Psoas muscle (tissue), 7 donors: ENCODE measurements at regions not wholly inside any gene's neighbourhood (a gene's known extent, or its start where the extent isn't known, plus 50 kb on each side); places are given as distances from the start of the nearest gene placed in this dataset.

Source experiments
- ATAC-seq, 4 donors: fragments of 200-7000 bp; cut with Tn5 transposase; one replicate each; pipeline ENCODE4 v1.9.1; 2020; ENCODE audit warnings: moderate library complexity in 3 of 4, mild to moderate bottlenecking in 2 of 4
- DNase-seq, 2 donors: peaks; one replicate each; pipeline ENCODE4 v3.0.0-alpha.2; 2020
- H3K27ac ChIP-seq: fragments of 200-600 bp; one replicate; pipeline ENCODE4 v1.8.0; 2022
- H3K27me3 ChIP-seq, 3 donors: fragments of 200-600 bp in 1 of 3; one replicate each; pipeline versions ENCODE4 v1.6.1 to v1.8.0; 2013 to 2022; ENCODE audit warnings: low read length in 2 of 3, mild to moderate bottlenecking in 2 of 3, moderate library complexity in 1 of 3; ENCODE audit not compliant: insufficient read depth in 3 of 3
- H3K36me3 ChIP-seq, 2 donors: fragments of 200-600 bp in 1 of 2; one replicate each; pipeline versions ENCODE4 v1.6.1 to v1.8.0; 2013 to 2022; ENCODE audit warnings: low read depth in 1 of 2, mild to moderate bottlenecking in 1 of 2, moderate library complexity in 1 of 2; ENCODE audit not compliant: insufficient read depth in 1 of 2
- H3K4me1 ChIP-seq: fragments of 200-600 bp; one replicate; pipeline ENCODE4 v1.8.0; 2022
- H3K4me3 ChIP-seq: fragments of 200-600 bp; one replicate; pipeline ENCODE4 v1.8.0; 2022; ENCODE audit warnings: mild to moderate bottlenecking
- H3K9me3 ChIP-seq: fragments of 200-600 bp; one replicate; pipeline ENCODE4 v1.8.0; 2022
- WGBS, 3 donors: extraction: QIAGEN DNeasy Blood & Tissue Kit; methylation state at CpG; one replicate each; pipeline versions ENCODE4 v1.1.6 to v1.1.7; 2013; 5-methylcytosine and 5-hydroxymethylcytosine counted together
- intact Hi-C, 2 donors: fragments of 100-400 bp; cut with DNase I; formaldehyde crosslinking; loops; one replicate each; pipeline versions ENCODE4 v1.11.0 to v1.14.2; 2022
- TF ChIP-seq, protein P1 (sequence below): fragments of 200-600 bp; IDR thresholded peaks from one replicate; pipeline ENCODE4 v1.8.0; 2022; ENCODE audit warnings: antibody characterized with exemption
- donor health status: healthy with polysubstance abuse.
- donor health status: DM: no; HTN: no; CAD: no; lungs with moderate emphysema.
- donor health status: Bipolar disorder and iron deficiency.
- donor health status: healthy.
- donor health status: DM: yes; HTN: yes; CAD: no.
- donor health status: DM: no; HTN: no; CAD: no.
- donor health status: DM: yes; HTN: yes; CAD: no.

DNA sequence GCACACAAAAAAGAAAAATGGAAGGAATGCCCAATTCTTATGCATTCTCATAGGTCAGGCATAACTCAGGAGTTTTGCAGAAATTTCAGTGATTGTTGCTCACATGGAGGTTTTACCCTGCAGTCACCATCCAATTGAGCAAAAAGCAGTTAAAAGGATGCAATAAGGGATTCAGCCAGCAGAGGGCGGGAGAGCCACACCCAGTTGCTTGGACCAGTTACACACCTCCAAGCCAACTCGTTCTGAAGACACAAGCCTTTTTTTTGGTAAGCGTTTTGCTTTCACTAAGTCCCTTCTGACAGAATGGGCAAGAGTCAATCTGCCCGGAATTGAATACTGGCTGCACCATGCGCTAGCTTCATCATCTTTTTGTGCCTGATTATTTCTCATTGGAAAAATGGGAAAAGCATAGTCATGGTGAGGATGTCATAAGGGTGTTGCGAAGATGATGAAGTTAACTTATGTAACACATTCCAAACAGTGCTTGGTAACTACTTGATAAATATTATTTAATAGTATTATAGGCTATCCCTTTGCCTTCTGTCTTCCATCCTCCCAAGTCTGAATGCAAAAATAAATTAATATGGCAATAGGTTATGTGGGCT is 154.4 kb upstream of the SGO1 start:
- intact Hi-C loops, result loop anchor here (5.0 to 10.0 kb wide), 2 partner anchors 1774 to 1777 kb away; no protein-coding TSS in a partner anchor
- Histone ChIP-seq H3K36me3 (no peaks in the 10 kb centered on the region), H3K27me3 (no peaks in the 10 kb centered on the region), H3K27ac (no peak overlapping the region), H3K4me1 (no peaks in the 10 kb centered on the region), H3K4me3 (no peak overlapping the region), H3K9me3 (no peaks in the 10 kb centered on the region)
- TF ChIP-seq, protein P1, sequence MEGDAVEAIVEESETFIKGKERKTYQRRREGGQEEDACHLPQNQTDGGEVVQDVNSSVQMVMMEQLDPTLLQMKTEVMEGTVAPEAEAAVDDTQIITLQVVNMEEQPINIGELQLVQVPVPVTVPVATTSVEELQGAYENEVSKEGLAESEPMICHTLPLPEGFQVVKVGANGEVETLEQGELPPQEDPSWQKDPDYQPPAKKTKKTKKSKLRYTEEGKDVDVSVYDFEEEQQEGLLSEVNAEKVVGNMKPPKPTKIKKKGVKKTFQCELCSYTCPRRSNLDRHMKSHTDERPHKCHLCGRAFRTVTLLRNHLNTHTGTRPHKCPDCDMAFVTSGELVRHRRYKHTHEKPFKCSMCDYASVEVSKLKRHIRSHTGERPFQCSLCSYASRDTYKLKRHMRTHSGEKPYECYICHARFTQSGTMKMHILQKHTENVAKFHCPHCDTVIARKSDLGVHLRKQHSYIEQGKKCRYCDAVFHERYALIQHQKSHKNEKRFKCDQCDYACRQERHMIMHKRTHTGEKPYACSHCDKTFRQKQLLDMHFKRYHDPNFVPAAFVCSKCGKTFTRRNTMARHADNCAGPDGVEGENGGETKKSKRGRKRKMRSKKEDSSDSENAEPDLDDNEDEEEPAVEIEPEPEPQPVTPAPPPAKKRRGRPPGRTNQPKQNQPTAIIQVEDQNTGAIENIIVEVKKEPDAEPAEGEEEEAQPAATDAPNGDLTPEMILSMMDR, result peak; percentile 91
- WGBS, 3 donors, result 22 to 27% (median 26%) methylated on average over 6 of the region's 6 CpGs
- DNase-seq (peak; percentile 26 to 53), ATAC-seq (peak; percentile 53 to 84 (median 74))

DNA sequence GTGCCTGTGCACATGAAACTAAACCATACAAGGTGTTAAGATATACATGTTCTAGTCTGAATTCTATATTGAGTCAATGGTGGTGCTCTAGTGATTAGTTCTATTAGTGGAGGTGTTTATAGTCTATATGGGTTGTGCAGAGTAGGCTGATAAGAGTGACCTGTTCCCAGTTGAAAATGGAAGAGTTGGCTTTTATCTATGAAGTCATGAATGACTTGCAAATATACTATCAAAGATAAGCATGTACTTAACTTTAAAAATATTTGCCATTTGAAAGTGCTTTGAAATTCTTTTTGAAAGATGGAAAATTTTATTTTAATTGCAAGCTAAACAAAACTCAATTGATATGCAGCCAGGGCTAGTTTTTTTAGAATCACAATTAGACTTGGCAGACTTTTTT is 150.6 kb upstream of the SGO1 start:
- TF ChIP-seq, protein P1, result no peak
- Histone ChIP-seq H3K27ac (no peak overlapping the region), H3K9me3 (no peaks in the 10 kb centered on the region), H3K4me1 (no peaks in the 10 kb centered on the region), H3K27me3 (no peaks in the 10 kb centered on the region), H3K36me3 (no peaks in the 10 kb centered on the region), H3K4me3 (no peak overlapping the region)
- ATAC-seq (no peak), DNase-seq (no peak)
- intact Hi-C loops, result no loop called here

DNA sequence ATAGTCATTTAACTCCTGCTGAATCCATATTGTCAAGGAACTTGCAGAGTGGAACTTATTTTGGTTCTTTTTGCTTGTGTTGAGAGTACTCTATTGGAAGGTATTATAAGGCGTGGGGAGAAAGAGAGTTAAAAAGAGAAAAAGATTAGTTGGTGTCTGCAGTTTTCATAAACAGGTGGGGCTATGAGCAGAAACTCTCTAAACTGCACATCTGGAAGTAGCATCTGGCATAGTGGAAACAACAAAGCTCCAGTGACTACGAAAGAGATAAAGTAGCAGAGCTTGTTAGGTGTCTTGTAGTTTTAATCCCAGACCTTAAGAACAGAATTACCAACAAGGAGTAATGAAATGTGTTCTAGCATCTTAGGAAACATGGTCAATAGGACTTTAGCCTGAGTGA is 148.8 kb upstream of the SGO1 start:
- Histone ChIP-seq H3K4me1 (no peaks in the 10 kb centered on the region), H3K36me3 (no peaks in the 10 kb centered on the region), H3K4me3 (no peak overlapping the region), H3K27ac (no peak overlapping the region), H3K27me3 (no peaks in the 10 kb centered on the region), H3K9me3 (no peaks in the 10 kb centered on the region)
- WGBS, 3 donors, result 74 to 79% (median 78%) methylated on average over 2 of the region's 2 CpGs
- no peak for DNase-seq
- intact Hi-C loops, result no loop called here
- no peak for ATAC-seq
- TF ChIP-seq, protein P1, result no peak

DNA sequence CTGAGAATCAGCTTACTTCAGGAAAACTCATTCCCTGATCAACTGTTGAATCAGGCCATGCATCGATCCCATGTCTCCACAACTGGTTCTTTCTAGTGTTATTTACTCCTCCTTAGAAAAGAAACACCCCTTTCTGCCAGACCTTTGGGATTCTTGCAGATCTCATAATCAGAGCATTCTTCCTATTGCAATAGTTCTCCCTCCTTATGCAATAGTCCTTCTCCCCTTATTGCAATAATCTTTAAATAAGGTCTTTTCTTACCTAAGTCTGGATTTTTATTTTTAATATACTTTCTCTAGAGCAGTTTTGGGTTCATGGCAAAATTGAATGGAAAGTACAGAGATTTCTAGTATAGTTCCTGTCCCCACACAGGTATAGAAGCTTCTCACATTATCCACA is 141.9 kb upstream of the SGO1 start:
- Histone ChIP-seq H3K4me1 (no peaks in the 10 kb centered on the region), H3K4me3 (no peak overlapping the region), H3K36me3 (no peaks in the 10 kb centered on the region), H3K27ac (no peak overlapping the region), H3K27me3 (no peaks in the 10 kb centered on the region), H3K9me3 (no peaks in the 10 kb centered on the region)
- DNase-seq, result no peak
- intact Hi-C loops, result no loop called here
- TF ChIP-seq, protein P1, result no peak
- WGBS, 3 donors, result 92 to 96% (median 95%) methylated on average over 1 of the region's 1 CpG
- no peak for ATAC-seq

DNA sequence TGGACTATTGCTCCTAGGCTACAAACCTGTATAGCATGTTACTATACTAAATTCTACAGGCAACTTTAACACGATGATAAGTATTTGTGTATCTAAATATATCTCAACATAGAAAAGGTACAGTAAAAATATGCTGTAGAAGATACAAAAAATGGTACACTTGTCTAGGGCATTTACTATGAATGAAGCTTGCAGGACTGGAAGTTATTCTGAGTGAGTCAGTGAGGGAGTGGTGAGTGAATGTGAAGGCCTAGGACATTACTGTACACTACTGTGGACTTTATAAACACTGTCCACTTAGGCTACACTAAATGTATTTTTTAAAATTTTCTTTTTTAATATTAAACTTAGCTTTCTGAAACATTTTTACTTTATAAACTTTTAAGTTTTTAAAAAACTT is 140.5 kb upstream of the SGO1 start:
- Histone ChIP-seq H3K4me1 (no peaks in the 10 kb centered on the region), H3K27me3 (no peaks in the 10 kb centered on the region), H3K27ac (no peak overlapping the region), H3K9me3 (no peaks in the 10 kb centered on the region), H3K36me3 (no peaks in the 10 kb centered on the region), H3K4me3 (no peak overlapping the region)
- 93 to 96% (median 94%) methylated on average over 1 of the region's 1 CpG for WGBS, 3 donors
- TF ChIP-seq, protein P1, result no peak
- DNase-seq (no peak), ATAC-seq (no peak)
- intact Hi-C loops, result no loop called here
